A673 (cell line): ENCODE measurements at regions not wholly inside any gene's neighbourhood (a gene's known extent, or its start where the extent isn't known, plus 50 kb on each side); places are given as distances from the start of the nearest gene placed in this dataset.

Source experiments
- BruUV-seq: library from RNA; stranded (reverse); fragments of 400-500 nt; replicated peaks from 2 replicates; lab custom pipeline; 2021; lab: Mats Ljungman, UMichigan
- CTCF ChIA-PET: fragments of 300-600 bp; sonication (Branson Sonifier 250); formaldehyde crosslinking; loops from one replicate; lab custom pipeline; 2022; ENCODE audit warnings: antibody characterized with exemption; lab: Charles Lee
- POLR2A ChIA-PET: fragments of 300-600 bp; sonication (Branson Sonifier 250); formaldehyde crosslinking; loops from one replicate; lab custom pipeline; 2022; ENCODE audit warnings: antibody characterized with exemption; ENCODE audit not compliant: low non-redundant PET; lab: Charles Lee
- DNase-seq: peaks from one replicate; pipeline ENCODE4 v3.0.0-alpha.2; 2015; ENCODE audit warnings: low spot score
- H3K27ac ChIP-seq: fragments of 200-600 bp; sonication (generic); 2 replicates; pipeline ENCODE4 v1.5.1; 2016; ENCODE audit warnings: mixed run types, low read depth, mild to moderate bottlenecking, mixed read lengths, antibody characterized with exemption, low read length; ENCODE audit not compliant: poor library complexity, severe bottlenecking
- H3K27me3 ChIP-seq: fragments of 200-600 bp; sonication (generic); replicated peaks from 2 replicates; pipeline ENCODE4 v1.6.1; 2017; ENCODE audit warnings: mixed run types, low read depth, mild to moderate bottlenecking, mixed read lengths, antibody characterized with exemption, low read length; ENCODE audit not compliant: insufficient read depth, poor library complexity
- H3K36me3 ChIP-seq: fragments of 200-600 bp; sonication (generic); 2 replicates; pipeline ENCODE4 v1.6.1; 2016; ENCODE audit warnings: mixed run types, mild to moderate bottlenecking, mixed read lengths, antibody characterized with exemption, low read length; ENCODE audit not compliant: insufficient read depth, poor library complexity, severe bottlenecking
- H3K4me1 ChIP-seq: fragments of 200-600 bp; sonication (generic); 2 replicates; pipeline ENCODE4 v1.6.1; 2017; ENCODE audit warnings: mixed run types, mild to moderate bottlenecking, mixed read lengths, antibody characterized with exemption, low read length; ENCODE audit not compliant: insufficient read depth, poor library complexity, severe bottlenecking
- H3K4me3 ChIP-seq: fragments of 200-600 bp; sonication (generic); 2 replicates; pipeline ENCODE4 v1.5.1; 2016; ENCODE audit warnings: low read depth, mixed run types, mild to moderate bottlenecking, mixed read lengths, low read length; ENCODE audit not compliant: poor library complexity, severe bottlenecking
- H3K9me3 ChIP-seq: fragments of 200-600 bp; sonication (generic); 2 replicates; pipeline ENCODE4 v1.6.1; 2016; ENCODE audit warnings: mixed run types, low read depth, mild to moderate bottlenecking, mixed read lengths, antibody characterized with exemption, low read length; ENCODE audit not compliant: poor library complexity, severe bottlenecking
- CTCF ChIP-seq: fragments of 300-800, 200-600 bp; sonication (generic); conservative IDR thresholded peaks from 2 replicates; pipeline ENCODE4 v1.5.1; 2017; ENCODE audit warnings: low read depth, mild to moderate bottlenecking, antibody characterized with exemption, low read length, moderate library complexity, mixed read lengths
- EZH2 ChIP-seq: fragments of 200-600 bp; sonication (generic); IDR thresholded peaks from 2 replicates; pipeline ENCODE4 v1.6.1; 2017; ENCODE audit warnings: borderline replicate concordance, low read depth, mild to moderate bottlenecking, mixed read lengths, antibody characterized with exemption, low read length; ENCODE audit not compliant: poor library complexity, severe bottlenecking
- intact Hi-C: fragments of 100-400 bp; cut with micrococcal nuclease; formaldehyde crosslinking; loops from one replicate; pipeline ENCODE4 v1.10.0; 2022; ENCODE audit not compliant: unreplicated experiment

GRCh38 chr9:81031422-81032029 is 657.8 kb downstream of the TLE1 start:
- Histone ChIP-seq H3K36me3 (no peaks in the 10 kb centered on the region), H3K27me3 (no peaks in the 10 kb centered on the region), H3K4me1 (no peaks in the 10 kb centered on the region), H3K4me3 (no peak overlapping the region), H3K9me3 (no peaks in the 10 kb centered on the region), H3K27ac (no peak overlapping the region)
- ChIA-PET POLR2A (no interaction called here), CTCF (no interaction called here)
- no TSS peak for BruUV-seq
- TF ChIP-seq CTCF = no peak
- no peak for TF ChIP-seq EZH2
- intact Hi-C loops = no loop called here
- no peak for DNase-seq

- intact Hi-C loops = no loop called here
These were observed 659.3 kb downstream of the TLE1 start for GRCh38 chr9:81030027-81030426.

GRCh38 chr9:81028504-81028903 is 660.8 kb downstream of the TLE1 start:
- Histone ChIP-seq H3K36me3 (no peaks in the 10 kb centered on the region), H3K9me3 (no peaks in the 10 kb centered on the region), H3K4me3 (no peak overlapping the region), H3K27me3 (no peaks in the 10 kb centered on the region), H3K4me1 (no peaks in the 10 kb centered on the region), H3K27ac (no peak overlapping the region)
- intact Hi-C loops = no loop called here
- TF ChIP-seq EZH2 (no peak), CTCF (no peak)
- ChIA-PET POLR2A (no interaction called here), CTCF (no interaction called here)
- no TSS peak for BruUV-seq
- DNase-seq = no peak

More at GRCh38 chr9:81030027-81030426, 659.3 kb downstream of the TLE1 start:
- Histone ChIP-seq H3K9me3 (no peaks in the 10 kb centered on the region), H3K4me1 (no peaks in the 10 kb centered on the region), H3K36me3 (no peaks in the 10 kb centered on the region), H3K27me3 (no peaks in the 10 kb centered on the region), H3K27ac (no peak overlapping the region), H3K4me3 (no peak overlapping the region)
- POLR2A ChIA-PET = no interaction called here
- no TSS peak for BruUV-seq
- TF ChIP-seq CTCF = no peak
- TF ChIP-seq EZH2 = no peak
- DNase-seq = no peak
- CTCF ChIA-PET = no interaction called here
